GM19455 (cell line): ENCODE measurements at regions not wholly inside any gene's neighbourhood (a gene's known extent, or its start where the extent isn't known, plus 50 kb on each side); places are given as distances from the start of the nearest gene placed in this dataset.
"Not testable (repeated sequence)": the region's sequence is repeated elsewhere in the genome, so short reads cannot be mapped to it uniquely, and the experiment has no call there.

ENCODE experiments used
- ATAC-seq: cut with Tn5 transposase; IDR thresholded peaks from one replicate; pipeline ENCODE4 v1.9.1; 2021; ENCODE audit not compliant: unreplicated experiment

- ATAC-seq = no peak
Observed at GRCh38 chr1:14371771-14372497, 226.6 kb upstream of the KAZN start.

GRCh38 chr1:14372526-14372925 lies 226.0 kb upstream of the KAZN start:
- no peak for ATAC-seq

- ATAC-seq = no peak
Observed at GRCh38 chr1:14373081-14373758, 225.3 kb upstream of the KAZN start.

GRCh38 chr1:14375226-14375625 lies 223.3 kb upstream of the KAZN start:
- ATAC-seq = no peak

GRCh38 chr1:14377386-14377785 lies 221.1 kb upstream of the KAZN start:
- ATAC-seq = no peak

- no peak for ATAC-seq
Observed at GRCh38 chr1:14380408-14380807, 218.1 kb upstream of the KAZN start.

GRCh38 chr1:14390816-14391215 lies 207.7 kb upstream of the KAZN start:
- ATAC-seq = no peak

GRCh38 chr1:14392161-14392858 lies 206.2 kb upstream of the KAZN start:
- ATAC-seq = no peak

- no peak for ATAC-seq
Observed at GRCh38 chr1:14392859-14393365, 205.6 kb upstream of the KAZN start.

- no peak for ATAC-seq
Observed at GRCh38 chr1:14396100-14396499, 202.4 kb upstream of the KAZN start.

GRCh38 chr1:14403961-14404645 lies 194.4 kb upstream of the KAZN start:
- no peak for ATAC-seq

GRCh38 chr1:14404862-14405301 lies 193.6 kb upstream of the KAZN start:
- no peak for ATAC-seq

- ATAC-seq = no peak
Observed at GRCh38 chr1:14412235-14412634, 186.2 kb upstream of the KAZN start.

- ATAC-seq = no peak
Observed at GRCh38 chr1:14413819-14414490, 184.5 kb upstream of the KAZN start.

GRCh38 chr1:14415396-14415795 lies 183.1 kb upstream of the KAZN start:
- no peak for ATAC-seq

- not testable (repeated sequence) for ATAC-seq
Observed at GRCh38 chr1:14419778-14420218, 178.7 kb upstream of the KAZN start.

- no peak for ATAC-seq
Observed at GRCh38 chr1:14420686-14421085, 177.8 kb upstream of the KAZN start.

GRCh38 chr1:14421295-14421976 lies 177.0 kb upstream of the KAZN start:
- ATAC-seq = no peak

GRCh38 chr1:14421977-14422609 lies 176.4 kb upstream of the KAZN start:
- no peak for ATAC-seq
